Stomach smooth muscle (tissue), 2 donors: ENCODE measurements at regions not wholly inside any gene's neighbourhood (a gene's known extent, or its start where the extent isn't known, plus 50 kb on each side); places are given as distances from the start of the nearest gene placed in this dataset.
"Not testable (repeated sequence)": the region's sequence is repeated elsewhere in the genome, so short reads cannot be mapped to it uniquely, and the experiment has no call there.

Experiments used
- H3K27ac ChIP-seq: one replicate; pipeline ENCODE4 v1.7.0; 2013; ENCODE audit warnings: mild to moderate bottlenecking, low read length, inconsistent platforms
- H3K27me3 ChIP-seq, 2 donors: one replicate each; pipeline ENCODE4 v1.7.0; 2013; ENCODE audit warnings: low read length in 2 of 2; ENCODE audit not compliant: insufficient read depth in 2 of 2, control insufficient read depth in 1 of 2
- H3K36me3 ChIP-seq, 2 donors: one replicate each; pipeline ENCODE4 v1.7.0; 2013; ENCODE audit warnings: low read length in 2 of 2; ENCODE audit not compliant: control insufficient read depth in 2 of 2, insufficient read depth in 2 of 2
- H3K4me1 ChIP-seq: one replicate; pipeline ENCODE4 v1.7.0; 2013; ENCODE audit warnings: low read length; ENCODE audit not compliant: control insufficient read depth, insufficient read depth
- H3K4me3 ChIP-seq, 2 donors: one replicate each; pipeline ENCODE4 v1.7.0; 2013; ENCODE audit warnings: low read length in 2 of 2
- H3K9ac ChIP-seq, 2 donors: one replicate each; pipeline ENCODE4 v1.7.0; 2013; ENCODE audit warnings: low read length in 2 of 2, mild to moderate bottlenecking in 1 of 2
- H3K9me3 ChIP-seq, 2 donors: one replicate each; pipeline ENCODE4 v1.7.0; 2013; ENCODE audit warnings: low read length in 2 of 2; ENCODE audit not compliant: control insufficient read depth in 2 of 2
- donor health status: healthy.
- donor health status: Pancreatic carcinoma.

DNA sequence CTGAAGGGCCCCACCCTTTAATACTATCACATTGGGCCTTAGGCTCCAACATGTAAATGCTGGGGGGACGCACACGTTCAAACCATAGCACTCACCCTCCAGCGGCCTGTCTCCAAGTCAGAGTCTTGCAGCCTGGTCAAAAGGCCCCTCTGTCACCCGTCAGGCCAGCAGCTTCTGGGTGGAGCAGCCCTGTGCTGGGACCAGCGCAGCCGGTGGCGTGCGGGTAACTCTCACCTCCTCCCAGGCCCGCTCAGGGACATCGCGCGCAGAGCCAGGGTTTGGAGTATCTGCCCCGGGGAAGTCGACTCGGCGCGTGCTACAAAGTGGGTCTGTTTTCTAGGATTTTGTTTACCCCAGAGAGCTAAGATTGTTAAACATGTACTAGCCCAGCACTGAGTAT, 93.0 kb upstream of the COL5A1 start:
- H3K9ac ChIP-seq: no peak overlapping the region
- H3K36me3 ChIP-seq: no peaks in the 10 kb centered on the region
- peaks cover 0 to 2% of the 10 kb centered on the region in 2 donors for H3K27me3 ChIP-seq
- H3K27ac ChIP-seq: no peak overlapping the region
- peaks cover 34% of the 10 kb centered on the region for H3K4me1 ChIP-seq
- no peak overlapping the region for H3K4me3 ChIP-seq
- H3K9me3 ChIP-seq: no peaks in the 10 kb centered on the region

DNA sequence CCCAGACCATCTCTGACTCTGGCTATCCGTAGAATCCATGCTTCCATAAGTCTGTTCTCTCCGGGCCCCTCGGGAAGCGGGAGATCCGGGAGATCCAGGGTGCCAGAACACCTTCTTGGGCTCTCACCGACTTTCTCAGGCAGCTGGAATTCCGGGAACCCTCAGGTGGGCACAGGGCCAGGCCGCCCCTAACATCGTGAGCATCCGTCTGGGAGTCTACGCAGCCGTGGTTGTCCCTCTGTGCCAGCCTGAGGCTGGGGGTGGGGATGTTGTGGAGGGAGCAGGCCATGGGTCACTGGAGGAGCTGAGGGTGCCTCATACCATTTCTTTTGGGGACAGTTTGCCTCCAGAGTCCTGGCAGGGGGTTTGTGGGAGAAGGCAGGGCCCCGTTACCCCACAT, 92.3 kb upstream of the COL5A1 start:
- Histone ChIP-seq H3K9me3 (no peaks in the 10 kb centered on the region), H3K27me3 (peaks cover 0 to 2% of the 10 kb centered on the region in 2 donors), H3K4me1 (peaks cover 32% of the 10 kb centered on the region), H3K4me3 (no peak overlapping the region), H3K27ac (no peak overlapping the region), H3K9ac (no peak overlapping the region), H3K36me3 (no peaks in the 10 kb centered on the region)

DNA sequence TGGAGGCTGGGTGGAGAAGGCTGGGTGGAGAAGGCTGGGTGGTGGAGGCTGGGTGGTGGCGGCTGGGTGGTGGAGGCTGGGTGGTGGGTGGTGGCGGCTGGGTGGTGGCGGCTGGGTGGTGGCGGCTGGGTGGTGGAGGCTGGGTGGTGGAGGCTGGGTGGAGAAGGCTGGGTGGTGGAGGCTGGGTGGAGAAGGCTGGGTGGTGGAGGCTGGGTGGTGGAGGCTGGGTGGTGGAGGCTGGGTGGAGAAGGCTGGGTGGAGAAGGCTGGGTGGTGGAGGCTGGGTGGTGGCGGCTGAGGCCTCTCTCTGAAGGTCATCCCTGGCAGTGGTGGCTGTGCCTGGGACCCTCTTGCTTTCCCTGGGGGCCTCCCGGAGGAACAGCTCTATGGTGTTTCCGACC, 91.5 kb upstream of the COL5A1 start:
- not testable (repeated sequence) for H3K9me3 ChIP-seq, H3K27ac ChIP-seq, H3K9ac ChIP-seq, H3K4me3 ChIP-seq, H3K36me3 ChIP-seq, H3K27me3 ChIP-seq
- H3K4me1 ChIP-seq: peaks cover 34% of the 10 kb centered on the region

DNA sequence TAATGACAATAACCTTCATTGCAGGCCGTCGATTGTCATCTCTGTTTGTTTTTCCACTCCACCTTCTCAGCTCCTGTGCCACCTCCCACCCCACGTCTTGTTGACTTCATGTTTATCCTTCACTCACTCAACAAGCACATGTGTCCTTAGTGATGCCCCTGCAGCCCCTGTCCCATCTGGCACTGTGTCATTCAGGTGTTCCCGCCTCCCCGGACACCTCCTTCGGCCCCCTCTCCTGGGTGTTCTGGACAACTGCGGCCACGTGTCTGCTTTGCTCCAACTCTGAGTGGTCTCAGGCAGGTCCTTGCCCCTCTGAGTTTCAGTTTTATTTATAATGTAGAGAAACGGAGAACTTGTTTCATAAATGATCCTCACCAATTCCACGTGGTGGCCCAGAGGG, 91.0 kb upstream of the COL5A1 start:
- Histone ChIP-seq H3K27me3 (peaks cover 0 to 2% of the 10 kb centered on the region in 2 donors), H3K36me3 (no peaks in the 10 kb centered on the region), H3K27ac (no peak overlapping the region), H3K9ac (no peak overlapping the region), H3K9me3 (no peaks in the 10 kb centered on the region), H3K4me3 (no peak overlapping the region), H3K4me1 (peaks cover 30% of the 10 kb centered on the region)

DNA sequence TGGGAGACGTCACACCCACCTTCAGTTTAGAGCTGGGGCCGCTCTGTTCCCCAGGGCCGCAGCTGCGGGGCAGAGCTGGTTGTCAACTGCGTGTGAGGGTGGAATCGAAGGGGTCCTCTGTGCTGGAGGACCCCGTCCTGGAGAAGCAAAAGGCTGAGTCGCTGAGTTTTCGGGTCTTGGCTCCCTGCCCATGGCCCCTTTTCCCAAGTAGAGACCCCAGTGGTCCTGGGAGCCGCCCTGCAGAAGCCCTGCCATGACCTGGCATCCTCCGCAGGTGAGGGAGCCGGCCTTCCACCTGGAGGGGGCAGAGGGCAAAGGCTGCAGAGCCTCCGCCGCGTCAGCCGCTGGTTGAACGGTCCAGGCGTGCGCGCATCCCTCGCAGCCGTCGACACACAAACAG, 90.4 kb upstream of the COL5A1 start:
- peaks cover 0 to 2% of the 10 kb centered on the region in 2 donors for H3K27me3 ChIP-seq
- H3K4me1 ChIP-seq: peaks cover 24% of the 10 kb centered on the region
- H3K27ac ChIP-seq: no peak overlapping the region
- no peaks in the 10 kb centered on the region for H3K9me3 ChIP-seq
- no peaks in the 10 kb centered on the region for H3K36me3 ChIP-seq
- H3K9ac ChIP-seq: no peak overlapping the region
- H3K4me3 ChIP-seq: no peak overlapping the region

DNA sequence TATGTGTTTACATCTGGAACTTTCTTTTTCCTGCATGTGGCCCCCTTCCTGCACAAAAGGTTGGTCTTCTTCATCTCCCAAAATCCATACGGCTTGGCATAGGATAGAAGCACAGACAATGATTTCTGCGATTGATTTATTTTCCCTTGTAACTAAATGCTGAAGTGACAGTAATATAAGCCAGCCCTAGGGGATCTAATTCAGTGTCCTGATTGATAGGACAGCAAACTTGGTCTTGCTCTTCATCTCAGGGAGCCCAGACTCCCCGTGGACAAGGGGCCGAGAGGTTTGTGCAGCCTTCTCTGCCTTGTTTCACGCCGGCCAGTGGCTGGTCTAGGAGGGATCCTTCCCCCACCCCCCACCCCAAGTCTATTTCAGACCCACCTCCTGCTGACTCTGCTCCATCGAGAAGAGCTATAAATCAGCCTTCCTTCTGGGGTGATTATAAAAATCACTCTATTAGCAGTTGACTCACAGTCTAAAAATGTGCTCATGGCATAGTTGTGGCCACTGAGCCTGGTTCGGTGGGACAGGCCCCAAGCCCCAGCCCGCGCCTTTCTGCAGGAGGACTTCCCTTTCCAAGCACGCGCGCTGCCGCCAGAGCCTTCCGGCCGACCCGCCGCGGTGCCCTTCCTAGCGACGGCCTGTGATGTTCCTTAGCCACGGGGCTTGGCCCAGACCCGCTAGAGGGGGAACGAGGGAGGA, 89.8 kb upstream of the COL5A1 start:
- Histone ChIP-seq H3K9ac (no peak overlapping the region), H3K27me3 (peaks cover 0 to 2% of the 10 kb centered on the region in 2 donors), H3K27ac (no peak overlapping the region), H3K4me1 (peaks cover 19% of the 10 kb centered on the region), H3K9me3 (no peaks in the 10 kb centered on the region), H3K4me3 (no peak overlapping the region), H3K36me3 (no peaks in the 10 kb centered on the region)

DNA sequence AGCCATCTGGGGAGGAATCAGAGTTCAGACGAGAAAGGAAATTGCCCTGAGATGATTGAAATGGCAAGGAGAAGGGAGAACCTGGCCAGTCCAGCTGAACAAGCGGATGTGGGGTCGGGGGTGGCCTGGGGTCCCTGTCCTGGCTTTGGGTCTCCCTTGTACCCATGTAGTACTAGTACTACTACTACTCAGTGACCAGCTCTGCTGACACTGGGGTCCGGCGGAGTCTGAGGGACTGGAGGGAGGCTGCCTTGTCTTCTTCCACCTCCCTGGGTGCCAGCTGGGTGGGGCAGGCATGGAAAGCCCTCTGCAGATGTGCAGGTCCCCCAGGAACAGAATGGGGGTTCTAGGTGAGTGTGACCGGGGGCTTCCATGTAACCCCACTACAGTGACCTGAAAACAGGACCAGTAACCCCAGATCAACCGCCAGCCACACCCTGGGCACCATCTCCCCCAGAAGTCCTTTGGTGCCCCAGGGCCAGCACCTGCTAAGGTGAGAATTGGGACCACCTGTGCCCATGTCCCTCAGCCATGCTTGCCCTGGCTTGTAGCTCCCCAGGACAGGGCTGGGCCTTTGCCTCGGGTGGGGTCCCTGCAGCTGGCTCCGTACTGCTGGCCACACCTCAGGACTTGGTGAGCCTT, 89.1 kb upstream of the COL5A1 start:
- Histone ChIP-seq H3K9ac (no peak overlapping the region), H3K4me1 (peaks cover 17% of the 10 kb centered on the region), H3K9me3 (no peaks in the 10 kb centered on the region), H3K27ac (no peak overlapping the region), H3K4me3 (no peak overlapping the region), H3K27me3 (peaks cover 0 to 2% of the 10 kb centered on the region in 2 donors), H3K36me3 (no peaks in the 10 kb centered on the region)

DNA sequence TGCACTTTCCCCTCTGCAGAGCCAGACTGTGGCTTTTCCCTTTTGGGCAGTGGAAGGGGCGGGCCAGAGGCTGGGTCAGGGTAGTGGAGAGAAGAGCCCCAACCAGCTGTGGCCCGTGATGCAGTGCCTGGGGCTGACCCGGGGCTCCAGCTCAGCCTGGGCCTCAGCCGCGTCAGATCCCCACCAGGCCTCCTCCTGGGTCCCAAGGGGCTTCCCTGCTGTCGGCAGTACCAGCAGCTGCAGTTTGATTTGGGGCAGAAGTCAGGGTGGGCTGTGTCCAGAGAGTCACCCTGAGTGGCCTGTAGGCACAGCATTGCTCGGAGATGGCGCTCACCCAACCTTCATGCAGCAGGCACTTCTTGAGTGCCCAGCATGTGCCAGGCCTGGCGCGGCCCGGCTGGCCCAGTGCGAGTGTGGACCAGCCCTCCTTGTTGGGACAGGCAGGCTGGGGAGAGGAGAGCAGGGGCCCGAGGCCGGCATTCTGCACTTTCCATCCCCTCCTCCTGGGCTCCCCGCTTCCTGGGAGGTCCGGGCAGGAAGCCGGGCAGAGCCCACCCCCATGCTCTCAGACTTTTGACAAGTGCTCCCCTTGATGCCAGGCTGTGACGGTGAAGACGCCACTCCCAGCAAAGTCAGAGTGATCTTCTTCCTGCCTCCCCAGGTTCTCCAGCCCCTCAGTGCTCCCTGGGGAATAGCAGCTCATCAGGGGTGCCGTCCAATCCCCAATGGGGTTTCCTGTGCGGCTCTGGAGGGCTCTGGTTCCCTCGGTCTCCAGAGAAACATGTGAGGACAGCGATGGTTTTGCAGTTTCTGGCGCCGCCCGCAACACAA, 88.3 kb upstream of the COL5A1 start:
- no peak overlapping the region for H3K27ac ChIP-seq
- H3K4me1 ChIP-seq: peaks cover 17% of the 10 kb centered on the region
- no peak overlapping the region for H3K4me3 ChIP-seq
- H3K27me3 ChIP-seq: peaks cover 0 to 1% of the 10 kb centered on the region in 2 donors
- H3K9me3 ChIP-seq: no peaks in the 10 kb centered on the region
- no peaks in the 10 kb centered on the region for H3K36me3 ChIP-seq
- H3K9ac ChIP-seq: no peak overlapping the region

DNA sequence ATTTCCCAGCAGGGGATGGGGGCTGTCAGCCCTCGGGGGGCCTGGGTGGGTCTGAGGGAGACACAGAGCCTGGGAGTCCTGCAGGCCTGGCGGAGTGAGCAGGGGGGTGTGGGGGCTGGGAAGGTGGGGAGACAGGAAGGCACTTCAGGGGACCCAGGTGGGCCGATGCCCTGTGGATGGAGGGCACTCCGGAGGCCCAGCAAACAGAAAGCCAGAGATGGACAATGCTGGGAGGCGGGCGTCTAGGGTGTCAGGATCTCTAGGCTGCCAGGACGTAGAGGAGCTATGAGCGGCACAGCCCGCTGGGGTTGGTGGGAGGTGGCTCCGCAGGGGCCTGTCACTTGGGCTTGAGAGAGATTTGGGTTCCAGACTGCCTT, 87.6 kb upstream of the COL5A1 start:
- no peak overlapping the region for H3K4me3 ChIP-seq
- H3K9me3 ChIP-seq: no peaks in the 10 kb centered on the region
- H3K36me3 ChIP-seq: no peaks in the 10 kb centered on the region
- no peaks in the 10 kb centered on the region for H3K27me3 ChIP-seq
- no peak overlapping the region for H3K27ac ChIP-seq
- H3K4me1 ChIP-seq: peaks cover 17% of the 10 kb centered on the region
- H3K9ac ChIP-seq: no peak overlapping the region

DNA sequence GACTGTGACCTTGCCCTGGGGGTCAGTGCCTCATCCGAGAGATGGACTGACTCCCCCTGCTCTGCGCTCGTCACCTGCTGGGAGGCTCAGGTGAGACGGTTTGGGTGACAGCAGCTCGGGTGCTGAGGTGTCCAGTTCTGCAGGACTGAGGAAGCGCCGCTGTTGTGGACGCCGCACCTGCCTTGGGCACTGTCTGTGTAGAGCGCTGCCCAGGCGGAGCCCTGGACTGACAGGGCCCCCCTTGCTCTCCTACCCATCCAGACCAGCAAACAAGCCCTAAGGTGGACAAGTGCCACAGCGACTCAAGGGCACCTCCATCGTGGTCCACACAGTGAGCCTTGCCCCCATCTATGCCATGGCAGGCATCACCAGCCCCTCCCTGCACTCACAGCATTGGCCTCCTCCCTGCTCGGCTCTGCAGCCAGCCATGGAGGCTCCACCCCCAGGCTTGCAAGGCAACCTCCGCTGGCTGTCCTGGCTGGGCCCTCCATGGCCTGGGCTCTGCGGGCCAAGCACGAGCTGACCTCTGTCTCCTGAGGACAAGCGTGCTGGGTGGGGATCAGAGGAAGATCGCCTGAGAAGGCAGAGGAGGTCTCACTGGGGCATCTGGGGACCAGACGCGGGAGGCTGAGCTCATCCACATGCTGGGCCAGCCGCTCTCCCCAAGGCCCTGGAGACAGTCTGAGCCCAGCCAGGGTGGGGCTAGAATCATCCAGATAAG, 87.1 kb upstream of the COL5A1 start:
- Histone ChIP-seq H3K4me3 (no peak overlapping the region), H3K4me1 (peaks cover 17% of the 10 kb centered on the region), H3K9ac (no peak overlapping the region), H3K36me3 (no peaks in the 10 kb centered on the region), H3K27me3 (no peaks in the 10 kb centered on the region), H3K9me3 (no peaks in the 10 kb centered on the region), H3K27ac (no peak overlapping the region)
